Vagina (tissue), 2 donors: ENCODE measurements at regions not wholly inside any gene's neighbourhood (a gene's known extent, or its start where the extent isn't known, plus 50 kb on each side); places are given as distances from the start of the nearest gene placed in this dataset.

Experiments used
- POLR2AphosphoS5 ChIP-seq, 2 donors: sonication (generic); formaldehyde crosslinking; IDR thresholded peaks; one replicate each; pipeline ENCODE4 v1.9.0; 2017; ENCODE audit warnings: antibody characterized with exemption in 2 of 2, mild to moderate bottlenecking in 2 of 2, low read depth in 1 of 2; ENCODE audit not compliant: insufficient read depth in 1 of 2
- TF ChIP-seq, protein P1 (sequence below), 3 experiments: fragments of 450-650 bp in 2 of 3; fragments of 200-600 bp in 1 of 3; sonication (generic) in 1 of 3; IDR thresholded peaks; one replicate each; pipeline ENCODE4 v1.5.1; 2017 to 2019; ENCODE audit warnings: antibody characterized with exemption in 3 of 3, mild to moderate bottlenecking in 2 of 3, moderate library complexity in 2 of 3

- TF ChIP-seq, protein P1, sequence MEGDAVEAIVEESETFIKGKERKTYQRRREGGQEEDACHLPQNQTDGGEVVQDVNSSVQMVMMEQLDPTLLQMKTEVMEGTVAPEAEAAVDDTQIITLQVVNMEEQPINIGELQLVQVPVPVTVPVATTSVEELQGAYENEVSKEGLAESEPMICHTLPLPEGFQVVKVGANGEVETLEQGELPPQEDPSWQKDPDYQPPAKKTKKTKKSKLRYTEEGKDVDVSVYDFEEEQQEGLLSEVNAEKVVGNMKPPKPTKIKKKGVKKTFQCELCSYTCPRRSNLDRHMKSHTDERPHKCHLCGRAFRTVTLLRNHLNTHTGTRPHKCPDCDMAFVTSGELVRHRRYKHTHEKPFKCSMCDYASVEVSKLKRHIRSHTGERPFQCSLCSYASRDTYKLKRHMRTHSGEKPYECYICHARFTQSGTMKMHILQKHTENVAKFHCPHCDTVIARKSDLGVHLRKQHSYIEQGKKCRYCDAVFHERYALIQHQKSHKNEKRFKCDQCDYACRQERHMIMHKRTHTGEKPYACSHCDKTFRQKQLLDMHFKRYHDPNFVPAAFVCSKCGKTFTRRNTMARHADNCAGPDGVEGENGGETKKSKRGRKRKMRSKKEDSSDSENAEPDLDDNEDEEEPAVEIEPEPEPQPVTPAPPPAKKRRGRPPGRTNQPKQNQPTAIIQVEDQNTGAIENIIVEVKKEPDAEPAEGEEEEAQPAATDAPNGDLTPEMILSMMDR (IDR thresholded peaks at IDR 0.05): no peak
- TF ChIP-seq POLR2AphosphoS5 (IDR thresholded peaks at IDR 0.05; ENCODE audit: insufficient read depth in 1 of 2, low read depth in 1 of 2): no peak
Observed at GRCh38 chr1:186577216-186577615, 103.0 kb downstream of the PTGS2 start.
